ENCODE measurements at regions not wholly inside any gene's neighbourhood (a gene's known extent, or its start where the extent isn't known, plus 50 kb on each side); places are given as distances from the start of the nearest gene placed in this dataset.

GRCh38 chrX:141759238-141759637 lies 60.7 kb upstream of the SPANXD start:
- no peak for TF ChIP-seq CTCF (conservative IDR thresholded peaks at IDR 0.05; ENCODE audit: low read depth, low read length)
- DNase-seq (ENCODE audit: low read depth): no peak
- no peak overlapping the region for H3K4me3 ChIP-seq (ENCODE audit: low read depth, low read length)

GRCh38 chrX:141760761-141761160 lies 62.2 kb upstream of the SPANXD start:
- DNase-seq (ENCODE audit: low read depth): peak; percentile 2
- TF ChIP-seq CTCF (conservative IDR thresholded peaks at IDR 0.05; ENCODE audit: low read depth, low read length): no peak
- H3K4me3 ChIP-seq (ENCODE audit: low read depth, low read length): no peak overlapping the region

GRCh38 chrX:141787655-141788054 lies 50.5 kb upstream of the MAGEC3 start:
- DNase-seq (ENCODE audit: low read depth): no peak
- TF ChIP-seq CTCF (conservative IDR thresholded peaks at IDR 0.05; ENCODE audit: low read depth, low read length): no peak
- no peak overlapping the region for H3K4me3 ChIP-seq (ENCODE audit: low read depth, low read length)
